Stimulated activated naive CD8-positive, alpha-beta T cell treated with anti-CD3 and anti-CD28 coated beads, Interleukin-15, Interleukin-2, amounts not matched to agents 100 ng/mL and 50 ng/mL, for 24 hours (primary cell): ENCODE measurements at regions not wholly inside any gene's neighbourhood (a gene's known extent, or its start where the extent isn't known, plus 50 kb on each side); places are given as distances from the start of the nearest gene placed in this dataset.
"Not testable (repeated sequence)": the region's sequence is repeated elsewhere in the genome, so short reads cannot be mapped to it uniquely, and the experiment has no call there.

ENCODE experiments used
- H3K27ac Mint-ChIP-seq: one replicate; pipeline ENCODE4 v1.8.0; 2021; ENCODE audit warnings: mild to moderate bottlenecking, mixed read lengths
- H3K27me3 Mint-ChIP-seq: one replicate; pipeline ENCODE4 v1.8.0; 2021; ENCODE audit warnings: mixed read lengths
- H3K36me3 Mint-ChIP-seq: one replicate; pipeline ENCODE4 v1.8.0; 2021; ENCODE audit warnings: low read depth, mixed read lengths
- H3K4me1 Mint-ChIP-seq: one replicate; pipeline ENCODE4 v1.8.0; 2021; ENCODE audit warnings: low read depth, mixed read lengths
- H3K4me3 Mint-ChIP-seq: one replicate; pipeline ENCODE4 v1.8.0; 2021; ENCODE audit warnings: mild to moderate bottlenecking, mixed read lengths
- H3K9me3 Mint-ChIP-seq: one replicate; pipeline ENCODE4 v1.8.0; 2021; ENCODE audit warnings: mixed read lengths

- no peak overlapping the region for H3K27ac Mint-ChIP-seq
- H3K9me3 Mint-ChIP-seq, result peaks cover 17% of the 10 kb centered on the region
- no peaks in the 10 kb centered on the region for H3K4me1 Mint-ChIP-seq
- H3K27me3 Mint-ChIP-seq, result no peaks in the 10 kb centered on the region
- no peak overlapping the region for H3K4me3 Mint-ChIP-seq
- no peaks in the 10 kb centered on the region for H3K36me3 Mint-ChIP-seq
These were observed 573.5 kb upstream of the CNTNAP5 start for GRCh38 chr2:123451542-123451941.

GRCh38 chr2:123453046-123453700 is 571.9 kb upstream of the CNTNAP5 start:
- no peak overlapping the region for H3K4me3 Mint-ChIP-seq
- H3K27ac Mint-ChIP-seq, result no peak overlapping the region
- H3K27me3 Mint-ChIP-seq, result no peaks in the 10 kb centered on the region
- no peaks in the 10 kb centered on the region for H3K4me1 Mint-ChIP-seq
- peaks cover 12% of the 10 kb centered on the region for H3K9me3 Mint-ChIP-seq
- H3K36me3 Mint-ChIP-seq, result no peaks in the 10 kb centered on the region

GRCh38 chr2:123453772-123454171 is 571.3 kb upstream of the CNTNAP5 start:
- Mint-ChIP-seq H3K4me3 (no peak overlapping the region), H3K4me1 (no peaks in the 10 kb centered on the region), H3K9me3 (peaks cover 9% of the 10 kb centered on the region), H3K27ac (no peak overlapping the region), H3K36me3 (no peaks in the 10 kb centered on the region), H3K27me3 (no peaks in the 10 kb centered on the region)

- not testable (repeated sequence) for H3K9me3 Mint-ChIP-seq, H3K4me3 Mint-ChIP-seq, H3K27ac Mint-ChIP-seq, H3K36me3 Mint-ChIP-seq, H3K4me1 Mint-ChIP-seq, H3K27me3 Mint-ChIP-seq
These were observed 569.9 kb upstream of the CNTNAP5 start for GRCh38 chr2:123455234-123455633.

GRCh38 chr2:123456416-123456815 is 568.7 kb upstream of the CNTNAP5 start:
- no peaks in the 10 kb centered on the region for H3K4me1 Mint-ChIP-seq
- no peak overlapping the region for H3K27ac Mint-ChIP-seq
- H3K4me3 Mint-ChIP-seq, result no peak overlapping the region
- H3K9me3 Mint-ChIP-seq, result peaks cover 9% of the 10 kb centered on the region
- no peaks in the 10 kb centered on the region for H3K36me3 Mint-ChIP-seq
- H3K27me3 Mint-ChIP-seq, result no peaks in the 10 kb centered on the region

GRCh38 chr2:123463886-123464285 is 561.2 kb upstream of the CNTNAP5 start:
- Mint-ChIP-seq H3K9me3 (peaks cover 12% of the 10 kb centered on the region), H3K4me3 (no peak overlapping the region), H3K36me3 (no peaks in the 10 kb centered on the region), H3K4me1 (no peaks in the 10 kb centered on the region), H3K27ac (no peak overlapping the region), H3K27me3 (no peaks in the 10 kb centered on the region)

- no peaks in the 10 kb centered on the region for H3K4me1 Mint-ChIP-seq
- H3K4me3 Mint-ChIP-seq, result no peak overlapping the region
- peaks cover 17% of the 10 kb centered on the region for H3K9me3 Mint-ChIP-seq
- no peaks in the 10 kb centered on the region for H3K27me3 Mint-ChIP-seq
- H3K36me3 Mint-ChIP-seq, result no peaks in the 10 kb centered on the region
- no peak overlapping the region for H3K27ac Mint-ChIP-seq
These were observed 557.0 kb upstream of the CNTNAP5 start for GRCh38 chr2:123468071-123468470.

GRCh38 chr2:123481406-123481805 is 543.7 kb upstream of the CNTNAP5 start:
- peaks cover 5% of the 10 kb centered on the region for H3K9me3 Mint-ChIP-seq
- H3K27ac Mint-ChIP-seq, result no peak overlapping the region
- H3K4me1 Mint-ChIP-seq, result no peaks in the 10 kb centered on the region
- no peak overlapping the region for H3K4me3 Mint-ChIP-seq
- no peaks in the 10 kb centered on the region for H3K27me3 Mint-ChIP-seq
- H3K36me3 Mint-ChIP-seq, result no peaks in the 10 kb centered on the region

- Mint-ChIP-seq H3K4me3 (no peak overlapping the region), H3K27me3 (no peaks in the 10 kb centered on the region), H3K9me3 (no peaks in the 10 kb centered on the region), H3K4me1 (no peaks in the 10 kb centered on the region), H3K27ac (no peak overlapping the region), H3K36me3 (no peaks in the 10 kb centered on the region)
These were observed 540.0 kb upstream of the CNTNAP5 start for GRCh38 chr2:123485056-123485455.

GRCh38 chr2:123493687-123494086 is 531.4 kb upstream of the CNTNAP5 start:
- Mint-ChIP-seq H3K4me1 (no peaks in the 10 kb centered on the region), H3K9me3 (peaks cover 3% of the 10 kb centered on the region), H3K36me3 (no peaks in the 10 kb centered on the region), H3K4me3 (no peak overlapping the region), H3K27ac (no peak overlapping the region), H3K27me3 (no peaks in the 10 kb centered on the region)

- Mint-ChIP-seq H3K4me3 (no peak overlapping the region), H3K36me3 (no peaks in the 10 kb centered on the region), H3K9me3 (peaks cover 3% of the 10 kb centered on the region), H3K4me1 (no peaks in the 10 kb centered on the region), H3K27me3 (no peaks in the 10 kb centered on the region), H3K27ac (no peak overlapping the region)
These were observed 529.8 kb upstream of the CNTNAP5 start for GRCh38 chr2:123495241-123495640.

GRCh38 chr2:123500346-123500745 is 524.7 kb upstream of the CNTNAP5 start:
- Mint-ChIP-seq H3K4me3 (no peak overlapping the region), H3K36me3 (no peaks in the 10 kb centered on the region), H3K4me1 (no peaks in the 10 kb centered on the region), H3K27ac (no peak overlapping the region), H3K9me3 (peaks cover 6% of the 10 kb centered on the region), H3K27me3 (no peaks in the 10 kb centered on the region)

- Mint-ChIP-seq H3K27ac (no peak overlapping the region), H3K9me3 (peaks cover 6% of the 10 kb centered on the region), H3K27me3 (no peaks in the 10 kb centered on the region), H3K4me1 (no peaks in the 10 kb centered on the region), H3K36me3 (no peaks in the 10 kb centered on the region), H3K4me3 (no peak overlapping the region)
These were observed 524.1 kb upstream of the CNTNAP5 start for GRCh38 chr2:123500988-123501387.

GRCh38 chr2:123502931-123503330 is 522.2 kb upstream of the CNTNAP5 start:
- no peaks in the 10 kb centered on the region for H3K36me3 Mint-ChIP-seq
- peaks cover 3% of the 10 kb centered on the region for H3K9me3 Mint-ChIP-seq
- H3K4me1 Mint-ChIP-seq, result no peaks in the 10 kb centered on the region
- no peak overlapping the region for H3K4me3 Mint-ChIP-seq
- H3K27me3 Mint-ChIP-seq, result no peaks in the 10 kb centered on the region
- no peak overlapping the region for H3K27ac Mint-ChIP-seq

- Mint-ChIP-seq H3K27ac (no peak overlapping the region), H3K9me3 (peaks cover 4% of the 10 kb centered on the region), H3K4me1 (no peaks in the 10 kb centered on the region), H3K36me3 (no peaks in the 10 kb centered on the region), H3K27me3 (no peaks in the 10 kb centered on the region), H3K4me3 (no peak overlapping the region)
These were observed 512.5 kb upstream of the CNTNAP5 start for GRCh38 chr2:123512547-123512946.

- peaks cover 4% of the 10 kb centered on the region for H3K9me3 Mint-ChIP-seq
- no peaks in the 10 kb centered on the region for H3K27me3 Mint-ChIP-seq
These were observed 511.7 kb upstream of the CNTNAP5 start for GRCh38 chr2:123513351-123513750.

More at GRCh38 chr2:123513351-123513750, 511.7 kb upstream of the CNTNAP5 start:
- Mint-ChIP-seq H3K4me3 (no peak overlapping the region), H3K4me1 (no peaks in the 10 kb centered on the region), H3K27ac (no peak overlapping the region), H3K36me3 (no peaks in the 10 kb centered on the region)
